Bone marrow (tissue), 2 donors: ENCODE measurements at regions not wholly inside any gene's neighbourhood (a gene's known extent, or its start where the extent isn't known, plus 50 kb on each side); places are given as distances from the start of the nearest gene placed in this dataset.
"Not testable (repeated sequence)": the region's sequence is repeated elsewhere in the genome, so short reads cannot be mapped to it uniquely, and the experiment has no call there.

ENCODE experiments used
- DNase-seq, 2 donors: peaks; one replicate each; lab custom pipeline; 2025; lab: John Stamatoyannopoulos, UW

DNA sequence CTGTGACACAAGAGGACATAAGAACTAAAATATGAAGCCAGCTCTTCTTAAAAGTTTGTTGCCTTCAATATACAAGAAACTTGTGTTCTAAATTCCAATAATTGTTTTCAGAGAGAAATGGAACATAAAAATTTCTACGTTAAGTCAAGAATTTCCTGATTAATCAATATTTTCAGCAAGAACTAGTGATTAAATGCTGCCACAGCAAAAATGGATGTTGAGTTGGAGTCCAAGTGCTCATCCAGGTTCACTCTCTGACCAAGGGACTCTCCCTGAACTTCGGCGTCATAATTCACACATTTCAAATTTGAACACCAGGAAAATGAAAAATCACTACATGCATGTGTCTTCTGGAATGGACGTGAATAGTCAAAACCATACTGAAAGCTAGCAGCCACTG is 1263.6 kb upstream of the GOT2 start:
- DNase-seq: no peak

DNA sequence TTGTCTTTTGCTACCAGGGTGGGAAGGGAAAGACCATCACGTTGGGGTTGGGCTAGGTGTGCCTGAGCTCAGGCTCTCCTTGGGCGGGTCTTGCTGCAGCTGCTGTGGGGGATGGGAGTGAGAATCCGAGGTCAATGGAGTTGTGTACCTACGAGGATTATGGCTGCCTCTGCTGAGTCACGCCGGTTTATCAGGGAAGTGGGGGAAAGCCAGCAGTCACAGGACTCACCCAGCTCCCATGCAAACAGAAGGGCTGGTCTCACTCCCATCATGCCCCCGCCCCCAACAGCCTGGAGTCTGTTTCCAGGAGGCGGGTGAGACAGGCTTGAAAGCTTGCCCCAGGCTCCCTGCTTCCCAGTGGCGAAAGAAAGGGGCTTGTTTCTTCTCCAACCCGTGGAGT is 1259.0 kb upstream of the GOT2 start:
- DNase-seq: no peak

DNA sequence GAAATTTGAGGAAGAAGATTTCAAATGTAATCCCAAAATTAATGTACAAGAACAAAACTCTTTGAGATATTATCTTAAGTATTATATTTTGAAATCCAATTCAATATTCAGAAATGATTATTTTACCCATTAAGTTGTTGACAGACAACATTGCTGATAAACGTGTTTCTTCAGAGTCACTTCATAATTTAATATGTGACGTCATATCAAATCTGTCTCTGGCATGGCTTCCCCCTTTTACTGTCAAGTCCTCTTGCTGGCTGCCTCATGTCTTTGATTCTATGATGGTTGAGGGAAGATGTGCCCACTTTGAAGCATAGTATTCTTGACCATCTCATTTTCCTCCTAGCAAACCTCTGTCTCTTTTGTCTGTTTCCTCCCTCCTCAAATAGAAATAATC is 1257.1 kb upstream of the GOT2 start:
- DNase-seq: no peak

DNA sequence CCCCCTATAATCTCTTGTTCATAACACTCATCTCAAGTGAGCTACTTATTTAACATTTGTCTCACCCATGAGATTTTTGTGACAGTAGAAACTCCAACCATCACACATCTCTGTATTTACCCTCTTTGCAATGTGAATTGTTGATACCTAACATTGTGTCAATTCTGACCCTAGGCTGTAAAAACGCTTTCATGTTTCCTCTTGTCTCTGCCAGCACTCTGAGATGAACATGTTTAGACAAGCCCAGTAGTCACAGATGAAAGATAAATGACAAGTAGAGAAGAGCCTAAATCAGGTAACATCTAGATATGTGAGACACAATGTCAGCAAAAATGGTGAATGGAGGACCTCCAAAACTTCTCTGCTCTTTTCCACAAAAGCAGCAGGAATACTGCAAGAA is 1254.5 kb upstream of the GOT2 start:
- DNase-seq: no peak

DNA sequence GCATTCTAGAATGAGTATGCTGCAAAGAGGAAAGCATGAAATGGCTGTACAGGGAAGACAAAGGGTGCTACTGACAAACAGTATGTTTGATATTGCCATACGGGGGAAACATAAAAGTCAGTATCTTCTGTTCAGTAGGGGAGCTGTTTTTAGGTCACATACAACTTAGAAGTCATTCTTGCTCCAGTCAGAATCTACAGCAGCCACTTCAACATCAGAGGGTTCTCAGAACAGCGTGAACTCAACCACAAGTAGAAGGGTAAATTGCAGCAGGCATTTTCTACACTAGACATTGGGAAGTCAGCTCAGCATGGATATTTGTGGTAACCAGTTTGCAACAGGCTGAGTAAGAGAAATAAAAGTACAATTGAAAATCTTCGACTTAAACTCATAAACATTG is 1241.8 kb upstream of the GOT2 start:
- DNase-seq: no peak

DNA sequence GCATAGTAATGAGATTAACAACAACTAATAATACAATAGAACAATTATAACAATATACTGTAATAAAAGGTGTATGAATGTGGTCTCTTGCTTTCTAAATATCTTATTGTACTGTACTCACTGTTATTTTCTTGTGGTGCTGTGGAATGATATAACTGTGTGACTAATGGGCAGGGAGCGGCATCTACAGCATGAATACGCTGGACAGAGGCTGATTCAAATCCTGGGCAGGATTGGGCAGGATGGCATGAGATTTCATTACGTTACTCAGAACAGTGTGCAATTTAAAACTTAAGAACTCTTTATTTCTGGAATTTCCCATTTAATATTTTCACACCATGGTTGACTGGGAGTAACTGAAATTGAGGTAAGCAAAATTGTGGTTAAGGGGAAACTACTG is 1239.8 kb upstream of the GOT2 start:
- no peak for DNase-seq

DNA sequence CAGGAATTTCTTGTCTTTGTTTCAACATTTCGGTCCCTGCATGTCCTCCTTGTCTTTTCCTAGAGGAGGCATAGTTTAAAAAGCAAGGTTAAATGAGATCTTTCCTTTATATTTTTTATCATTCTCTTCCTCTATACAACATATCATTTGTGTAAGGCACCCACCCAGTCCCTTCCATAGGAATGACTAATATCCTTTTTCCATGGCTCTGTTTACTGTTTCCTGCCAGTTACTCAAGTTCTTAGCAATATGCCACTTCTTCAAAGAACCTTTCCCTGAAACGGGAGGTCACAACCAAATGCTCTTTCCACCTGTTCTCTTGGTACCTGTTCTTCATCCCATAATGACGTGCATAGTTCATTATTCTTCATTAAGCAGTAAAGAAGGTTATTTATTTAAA is 1237.1 kb upstream of the GOT2 start:
- DNase-seq: no peak

DNA sequence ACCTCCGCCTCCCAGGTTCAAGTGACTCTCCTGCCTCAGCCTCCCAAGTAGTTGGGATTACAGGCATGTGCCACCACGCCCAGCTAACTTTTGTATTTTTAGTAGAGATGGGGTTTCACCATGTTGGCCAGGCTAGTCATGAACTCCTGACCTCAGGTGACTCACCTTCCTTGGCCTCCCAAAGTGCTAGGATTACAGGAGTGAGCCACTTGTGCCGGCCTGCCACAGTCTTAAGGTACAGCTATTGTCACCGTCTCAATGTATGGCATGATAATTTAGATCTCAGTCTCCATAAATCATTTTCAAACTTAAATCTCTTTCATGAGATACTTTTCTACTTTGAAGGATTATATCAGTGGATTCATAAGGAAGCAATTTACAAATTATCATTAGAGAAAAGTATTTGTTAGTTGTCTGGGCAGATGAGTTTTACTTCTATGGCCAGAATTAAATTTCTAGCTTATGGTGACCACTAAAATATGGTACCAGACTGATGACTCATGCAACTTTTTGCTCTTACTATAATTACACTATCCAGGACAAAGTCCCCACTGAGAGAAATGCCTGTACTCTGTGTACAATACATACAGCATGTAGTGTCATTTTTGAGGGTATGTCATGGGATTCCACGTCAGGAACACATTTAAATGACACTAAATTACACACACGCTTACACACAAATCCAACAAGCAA is 1230.3 kb upstream of the GOT2 start:
- no peak for DNase-seq

DNA sequence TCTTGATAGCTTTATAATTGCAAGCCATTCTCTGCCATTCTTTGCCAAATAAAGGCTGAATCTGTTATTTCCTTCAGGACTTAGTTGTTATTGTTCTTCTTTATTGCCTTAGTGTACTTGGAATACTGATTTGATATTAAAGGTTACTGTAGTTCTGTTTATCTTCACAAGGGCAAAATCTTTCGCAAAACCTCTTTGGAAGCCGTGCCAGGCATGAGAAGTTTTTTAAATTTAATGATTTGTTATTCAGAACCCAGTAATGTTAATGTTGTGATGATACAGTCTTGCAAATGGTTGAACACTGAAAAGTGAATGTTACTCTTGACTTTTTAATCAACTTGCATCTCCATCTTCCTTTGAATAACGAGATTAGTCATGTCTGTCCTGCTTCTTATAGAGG is 1225.2 kb upstream of the GOT2 start:
- no peak for DNase-seq

DNA sequence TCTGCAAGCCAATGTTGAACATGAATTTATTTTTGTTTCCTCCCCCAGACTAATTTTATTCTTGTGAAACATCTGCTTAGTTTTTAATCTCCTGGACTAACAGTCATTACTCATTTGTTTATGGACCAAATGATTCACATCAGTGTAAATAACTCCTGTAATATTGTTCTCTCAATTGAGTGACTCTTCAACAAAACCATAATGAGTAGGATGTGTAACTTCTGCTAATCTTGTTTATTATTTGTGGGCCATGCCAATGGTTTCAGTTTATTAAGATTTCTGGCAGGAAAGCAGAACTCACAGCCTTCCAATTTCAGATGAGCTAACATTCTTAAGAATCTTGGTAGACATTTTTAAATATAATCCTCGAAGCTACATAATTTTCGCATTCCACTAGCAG is 1216.3 kb upstream of the GOT2 start:
- no peak for DNase-seq

DNA sequence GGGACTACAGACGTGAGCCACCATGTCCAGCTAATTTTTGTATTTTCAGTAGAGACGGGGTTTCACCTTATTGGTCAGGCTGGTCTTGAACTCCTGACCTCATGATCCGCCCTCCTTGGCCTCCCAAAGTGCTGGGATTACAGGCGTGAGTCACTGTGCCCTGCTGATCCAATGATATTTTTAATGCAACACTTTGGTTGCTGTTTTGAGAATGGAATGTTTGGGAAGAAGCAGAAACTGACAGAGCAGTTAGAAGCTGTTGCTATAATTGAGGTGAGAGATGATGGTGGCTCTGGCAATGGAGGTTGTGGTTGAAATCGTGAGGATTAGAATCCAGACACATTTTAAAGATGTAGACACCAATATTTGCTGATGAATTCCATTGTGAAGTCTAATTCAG is 1209.9 kb upstream of the GOT2 start:
- not testable (repeated sequence) for DNase-seq

DNA sequence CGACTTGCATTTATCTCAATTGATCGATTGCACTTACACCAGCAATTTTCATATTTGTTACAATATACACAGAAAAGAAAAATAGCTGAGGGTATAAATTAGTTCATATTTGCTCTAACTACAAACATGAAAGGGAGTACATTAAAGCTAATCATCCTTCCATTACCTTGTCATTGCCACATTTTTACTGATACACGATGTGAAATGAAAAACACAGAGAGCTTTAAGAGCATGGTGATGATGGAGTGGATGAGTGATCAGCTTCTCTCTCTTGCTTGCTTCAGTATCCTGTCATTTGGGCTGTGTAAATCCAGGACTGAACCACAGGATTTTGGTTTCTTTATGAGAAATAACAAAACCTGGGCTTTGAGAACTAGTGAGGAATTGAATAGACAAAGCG is 1207.5 kb upstream of the GOT2 start:
- no peak for DNase-seq

DNA sequence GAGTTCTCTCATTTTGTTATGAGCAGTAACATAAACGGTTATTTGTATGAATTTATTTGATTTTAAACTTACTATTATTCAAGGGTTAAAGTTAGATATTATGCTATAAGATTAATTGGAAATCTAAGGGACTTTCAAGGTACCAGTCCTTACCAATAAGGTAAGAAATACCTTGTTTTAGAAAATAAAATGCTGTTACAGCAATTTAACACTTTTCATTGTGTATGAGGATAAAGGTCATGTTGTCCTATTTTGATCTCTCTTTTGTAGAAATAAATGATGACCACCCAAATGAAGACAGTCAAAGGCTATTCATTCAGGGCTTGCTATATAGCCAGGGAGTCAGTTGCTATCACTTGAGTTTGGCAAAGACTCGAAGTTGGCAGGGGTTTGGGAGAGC is 1185.9 kb upstream of the GOT2 start:
- no peak for DNase-seq

DNA sequence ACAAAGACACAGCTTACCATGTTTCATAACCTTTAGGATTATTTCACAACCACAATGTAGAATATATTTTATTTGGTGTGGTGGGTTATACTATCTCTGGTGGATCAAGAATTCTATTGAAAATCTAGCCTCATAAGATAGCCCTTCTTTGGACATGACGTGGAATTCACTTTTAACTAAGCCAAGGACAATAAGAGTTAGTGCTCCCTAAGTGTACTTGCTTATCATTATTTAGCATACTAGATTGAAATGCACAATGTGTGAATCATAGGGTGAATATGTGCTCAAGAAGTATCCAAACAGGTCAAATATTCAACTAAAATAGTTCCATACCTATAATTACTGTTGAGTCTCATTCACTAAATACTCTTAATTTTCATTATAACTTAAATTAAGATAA is 1179.5 kb upstream of the GOT2 start:
- no peak for DNase-seq

DNA sequence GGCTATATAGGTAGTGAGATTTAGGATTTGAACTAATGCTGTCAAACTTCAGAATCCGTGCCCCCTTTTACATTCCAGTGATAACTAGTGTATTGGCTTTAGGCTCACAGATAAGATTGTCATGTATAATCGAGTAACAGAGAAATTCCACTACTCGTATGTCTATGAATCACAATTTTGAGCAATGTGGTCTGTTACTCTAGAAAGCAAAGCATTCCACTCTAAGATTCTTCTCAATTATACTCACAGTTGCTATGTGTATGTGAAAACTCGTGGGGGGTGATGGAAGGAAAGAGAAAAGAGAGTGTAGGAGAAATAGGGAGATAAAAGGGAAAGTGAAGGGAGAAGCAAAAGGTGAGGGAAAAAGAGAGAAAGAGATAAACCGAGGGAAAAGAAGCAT is 1175.1 kb upstream of the GOT2 start:
- no peak for DNase-seq

DNA sequence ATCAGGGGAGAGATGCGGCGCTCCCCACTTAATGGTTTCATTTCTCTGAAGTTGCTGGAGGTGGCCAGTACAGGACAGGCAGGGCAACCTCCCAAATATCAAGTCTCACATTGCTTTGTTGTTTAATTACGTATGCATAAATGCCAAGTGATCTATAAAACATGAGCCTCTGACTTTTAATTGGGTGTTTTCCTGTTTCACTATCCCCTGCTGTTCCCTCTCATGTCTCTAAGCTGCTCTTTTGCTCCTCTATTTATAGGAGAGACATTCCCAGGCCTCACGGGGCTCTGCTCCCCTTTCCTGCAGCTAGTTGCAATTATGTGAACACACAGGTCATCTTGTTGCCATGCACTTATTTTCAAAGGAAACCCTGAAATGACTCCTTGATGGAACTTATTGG is 1173.5 kb upstream of the GOT2 start:
- no peak for DNase-seq

DNA sequence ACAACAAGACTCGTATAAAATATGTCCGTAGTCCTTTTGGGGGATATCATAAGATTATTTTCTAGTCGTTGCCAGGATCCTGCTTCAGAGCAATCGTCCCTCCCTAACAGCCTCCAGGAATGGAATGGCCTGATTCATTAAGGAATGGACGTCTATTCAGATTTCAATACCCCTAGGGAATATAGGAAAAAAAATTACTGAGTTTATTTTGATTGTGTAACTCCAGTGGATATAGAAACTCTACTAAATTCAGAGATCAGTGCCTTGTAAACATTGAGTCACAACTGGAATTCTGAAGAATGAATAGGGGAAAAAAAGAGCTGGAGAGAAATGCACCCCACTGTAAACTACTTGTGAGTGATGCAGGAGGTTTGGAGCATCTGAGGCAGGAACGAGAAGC is 1171.5 kb upstream of the GOT2 start:
- no peak for DNase-seq

DNA sequence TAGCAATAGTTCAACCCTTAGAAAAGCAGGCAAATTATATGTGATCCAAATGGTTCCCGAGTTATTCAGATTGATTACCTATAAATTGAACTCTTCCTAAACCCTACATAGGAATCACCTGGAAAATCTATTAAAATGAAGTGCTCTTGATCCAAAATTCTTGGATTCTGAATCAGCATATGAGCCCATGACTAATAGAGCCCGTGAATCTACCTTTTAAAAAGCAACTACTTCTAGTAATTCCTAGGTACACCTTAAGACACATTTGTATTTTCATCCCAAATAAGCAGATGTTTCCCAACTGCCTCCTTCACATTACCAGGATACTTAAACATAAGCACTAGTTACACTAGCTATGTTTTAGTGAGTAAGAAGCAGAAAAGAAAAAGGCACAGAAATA is 1171.0 kb upstream of the GOT2 start:
- no peak for DNase-seq

DNA sequence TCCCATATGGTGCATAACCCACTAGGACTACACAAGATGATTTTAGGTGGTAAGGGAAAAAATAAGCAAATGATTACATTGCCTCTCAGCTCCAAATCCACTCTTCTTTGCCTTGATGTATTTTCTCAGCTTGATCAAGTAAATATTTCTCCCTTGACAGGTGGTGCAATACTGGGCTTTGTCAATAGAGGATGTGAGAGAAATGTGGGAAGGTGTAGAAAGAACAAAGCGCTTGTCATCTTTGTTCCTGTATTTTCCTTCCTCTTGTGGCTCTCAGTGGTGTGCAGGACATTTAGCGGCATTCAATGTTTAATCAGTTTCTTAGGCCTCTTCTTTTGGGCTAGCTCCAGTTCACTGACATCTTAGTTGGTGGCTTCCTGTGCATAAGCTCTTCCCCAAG is 1165.8 kb upstream of the GOT2 start:
- DNase-seq: no peak

DNA sequence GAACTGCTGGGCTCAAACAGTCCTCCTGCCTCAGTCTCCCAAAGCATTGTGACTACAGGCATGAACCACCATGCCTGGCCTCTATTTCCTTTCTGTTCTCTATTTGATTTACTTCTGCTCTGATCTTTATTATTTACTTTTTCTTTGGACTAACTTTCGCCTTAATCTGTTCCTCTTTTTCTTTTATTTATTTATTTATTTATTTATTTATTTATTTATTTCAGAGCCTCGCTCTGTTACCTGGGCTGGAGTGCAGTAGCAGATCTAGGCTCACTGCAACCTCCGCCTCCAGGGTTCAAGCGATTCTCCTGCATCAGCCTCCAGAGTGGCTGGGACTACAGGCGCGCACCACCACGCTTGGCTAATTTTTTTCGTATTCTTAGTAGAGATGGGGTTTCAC is 1158.3 kb upstream of the GOT2 start:
- no peak for DNase-seq

DNA sequence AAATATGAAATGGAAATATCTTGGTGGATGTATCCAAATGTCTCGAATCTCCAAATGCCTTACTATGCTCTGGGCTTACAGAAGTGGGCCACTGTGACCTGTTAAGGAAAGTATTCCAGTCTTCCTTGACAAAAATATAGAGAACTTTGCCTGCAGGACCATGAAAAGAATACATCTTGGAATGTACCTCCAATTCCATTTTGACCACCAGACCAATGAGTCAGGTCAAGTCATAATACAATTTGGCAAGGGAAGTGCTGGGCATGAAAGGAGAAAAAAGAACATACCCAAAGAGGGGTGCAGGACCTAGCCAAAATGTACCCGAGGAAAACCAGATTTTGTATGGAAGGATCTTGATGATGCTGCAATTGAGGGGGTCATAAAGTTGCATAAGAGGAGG is 1153.7 kb upstream of the GOT2 start:
- DNase-seq: no peak

DNA sequence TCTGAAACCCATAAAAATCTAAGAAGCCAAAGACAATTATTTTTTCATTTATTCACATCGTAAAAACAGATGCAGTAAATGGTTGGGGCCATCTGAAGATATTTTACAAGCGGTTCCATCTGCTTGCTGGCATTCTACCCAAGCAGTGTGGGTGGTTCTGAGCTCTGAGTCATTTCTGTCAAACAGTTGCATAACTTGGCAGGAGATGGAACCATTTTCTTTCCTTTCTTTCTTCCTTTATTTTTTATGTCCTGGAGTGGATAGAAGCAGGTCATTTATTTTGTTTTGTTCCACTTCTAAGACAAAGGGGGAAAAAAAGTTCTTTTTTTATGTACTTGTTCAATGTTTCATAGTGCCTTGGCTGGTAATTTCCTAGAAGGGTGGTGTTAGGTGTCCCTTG is 1151.9 kb upstream of the GOT2 start:
- no peak for DNase-seq

DNA sequence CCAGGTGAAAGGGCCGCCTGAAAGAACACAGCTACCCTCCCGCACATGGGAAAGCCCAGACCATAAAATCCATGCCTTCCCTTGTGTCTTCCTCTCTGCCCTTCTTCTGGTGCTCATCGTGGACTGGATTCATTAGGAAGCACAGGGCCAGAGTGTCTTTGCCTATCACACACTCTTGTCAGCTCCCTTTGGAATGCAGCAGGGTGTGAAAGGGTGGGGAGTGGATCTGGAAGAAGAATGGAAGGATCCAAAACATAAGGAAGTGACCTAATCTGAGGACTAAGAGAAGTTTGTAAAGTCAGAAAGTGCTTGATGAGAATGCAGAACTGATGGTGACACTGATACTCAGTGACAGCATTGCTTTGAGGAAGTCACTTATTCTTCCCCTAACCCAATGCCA is 1147.3 kb upstream of the GOT2 start:
- DNase-seq: no peak

DNA sequence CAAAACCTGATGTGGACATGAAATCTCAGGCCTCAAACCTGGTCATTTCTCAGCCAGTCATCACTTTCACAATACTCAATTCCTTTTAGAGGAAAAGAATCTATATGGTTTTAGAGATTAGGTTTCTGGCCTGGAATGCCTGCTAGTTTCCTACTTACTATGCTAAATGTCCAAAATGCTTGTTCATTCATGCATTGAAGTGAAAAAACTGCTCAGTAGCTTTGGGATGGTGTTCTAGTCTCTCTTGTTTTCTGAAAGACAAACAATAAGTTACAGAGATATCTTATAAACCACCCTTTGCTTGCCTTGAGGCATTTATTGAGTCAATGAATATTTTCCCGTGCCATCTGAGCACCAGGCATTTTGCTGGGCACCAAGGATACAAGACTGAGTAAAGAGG is 1146.5 kb upstream of the GOT2 start:
- DNase-seq: no peak

DNA sequence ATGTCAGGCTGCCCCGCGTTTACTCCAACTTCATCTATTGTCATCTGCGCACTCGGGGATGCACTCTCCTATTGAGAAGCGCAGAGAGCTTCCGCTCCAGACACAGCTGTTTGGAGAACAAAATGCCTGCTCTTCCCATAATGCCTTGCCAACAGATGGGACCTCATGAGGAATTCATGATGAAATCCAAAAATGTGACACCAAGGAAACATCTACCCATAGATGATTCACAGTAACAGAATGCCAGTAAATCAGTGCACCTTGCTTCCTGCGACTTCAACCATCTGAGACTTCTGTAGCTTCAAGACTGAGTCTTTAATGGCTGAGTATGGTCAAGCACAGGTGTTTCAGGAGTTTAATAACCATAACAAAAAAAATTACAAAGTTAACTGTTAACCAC is 1144.9 kb upstream of the GOT2 start:
- no peak for DNase-seq
